Omental fat pad (tissue), 3 donors: ENCODE measurements at regions not wholly inside any gene's neighbourhood (a gene's known extent, or its start where the extent isn't known, plus 50 kb on each side); places are given as distances from the start of the nearest gene placed in this dataset.

ENCODE experiments used
- ATAC-seq: fragments of 150-250 bp; one replicate; pipeline ENCODE4 v1.9.1; 2016; ENCODE audit warnings: mild to moderate bottlenecking, moderate library complexity; ENCODE audit not compliant: low FRiP score
- DNase-seq: peaks from one replicate; pipeline ENCODE4 v3.0.0-alpha.2; 2019; ENCODE audit warnings: low spot score
- CTCF ChIP-seq, 3 donors: fragments of 450-650 bp; IDR thresholded peaks; one replicate each; pipeline ENCODE4 v1.5.1; 2016 to 2017; ENCODE audit warnings: antibody characterized with exemption in 3 of 3, mild to moderate bottlenecking in 3 of 3, moderate library complexity in 2 of 3

- DNase-seq: no peak
- ATAC-seq: no peak
- TF ChIP-seq CTCF (IDR thresholded peaks at IDR 0.05): no peak
Observed at GRCh38 chr3:56879436-56880215, 77.9 kb upstream of the ARHGEF3 start.

GRCh38 chr3:56878074-56878473, 76.3 kb upstream of the ARHGEF3 start:
- no peak for ATAC-seq
- no peak for TF ChIP-seq CTCF (IDR thresholded peaks at IDR 0.05)
- DNase-seq: no peak

- no peak for ATAC-seq
Observed at GRCh38 chr3:56876916-56877315, 75.2 kb upstream of the ARHGEF3 start.

GRCh38 chr3:56874269-56874668, 72.5 kb upstream of the ARHGEF3 start:
- no peak for TF ChIP-seq CTCF (IDR thresholded peaks at IDR 0.05)
- DNase-seq (no peak), ATAC-seq (peak; percentile 22)

More at GRCh38 chr3:56876916-56877315, 75.2 kb upstream of the ARHGEF3 start:
- DNase-seq: no peak
- no peak for TF ChIP-seq CTCF (IDR thresholded peaks at IDR 0.05)

- DNase-seq (no peak), ATAC-seq (no peak)
- TF ChIP-seq CTCF (IDR thresholded peaks at IDR 0.05): no peak
Observed at GRCh38 chr3:56870436-56870835, 68.7 kb upstream of the ARHGEF3 start.

- ATAC-seq (no peak), DNase-seq (no peak)
- no peak for TF ChIP-seq CTCF (IDR thresholded peaks at IDR 0.05)
Observed at GRCh38 chr3:56869157-56869889, 67.6 kb upstream of the ARHGEF3 start.
